D721Med (cell line): ENCODE measurements at regions not wholly inside any gene's neighbourhood (a gene's known extent, or its start where the extent isn't known, plus 50 kb on each side); places are given as distances from the start of the nearest gene placed in this dataset.
A peak's percentile ranks its signal among the peaks of the same experiment; 100 is the strongest.
"Not testable (repeated sequence)": the region's sequence is repeated elsewhere in the genome, so short reads cannot be mapped to it uniquely, and the experiment has no call there.

ENCODE experiments used
- DNase-seq: peaks from one replicate; pipeline ENCODE4 v3.0.0; 2011; ENCODE audit warnings: low spot score; ENCODE audit not compliant: insufficient read length
- FAIRE-seq: peaks from 2 replicates; lab custom pipeline; 2011; peaks lifted over from hg19 to GRCh38; lab: Jason Lieb, UNC
- CTCF ChIP-seq: IDR thresholded peaks from 2 replicates; pipeline ENCODE4 v1.5.1; 2012; ENCODE audit warnings: mild to moderate bottlenecking, control low read depth; ENCODE audit not compliant: insufficient read depth; ENCODE audit errors: missing control alignments

DNA sequence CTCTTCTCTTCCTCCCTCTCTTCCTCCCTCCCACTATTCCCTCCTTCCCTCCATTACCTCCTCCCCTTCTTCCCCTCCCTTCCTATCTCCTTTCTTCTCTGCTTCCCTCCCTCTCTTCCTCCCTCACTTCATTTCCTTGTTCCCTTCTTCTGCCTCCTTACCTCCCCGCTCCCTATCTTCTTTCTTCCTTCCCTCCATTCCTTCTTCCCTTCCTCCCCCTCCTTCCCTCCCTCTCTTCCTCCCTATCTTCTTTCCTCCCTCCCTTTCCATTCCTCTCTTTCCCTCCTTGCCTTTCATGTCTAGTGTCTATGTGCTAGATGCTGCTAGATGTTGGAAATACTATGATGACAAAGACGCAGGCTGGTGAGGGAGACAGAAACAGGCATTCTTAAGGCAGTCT lies 246.0 kb downstream of the TDRD15 start:
- no peak for DNase-seq
- FAIRE-seq: no peak
- TF ChIP-seq CTCF: no peak

DNA sequence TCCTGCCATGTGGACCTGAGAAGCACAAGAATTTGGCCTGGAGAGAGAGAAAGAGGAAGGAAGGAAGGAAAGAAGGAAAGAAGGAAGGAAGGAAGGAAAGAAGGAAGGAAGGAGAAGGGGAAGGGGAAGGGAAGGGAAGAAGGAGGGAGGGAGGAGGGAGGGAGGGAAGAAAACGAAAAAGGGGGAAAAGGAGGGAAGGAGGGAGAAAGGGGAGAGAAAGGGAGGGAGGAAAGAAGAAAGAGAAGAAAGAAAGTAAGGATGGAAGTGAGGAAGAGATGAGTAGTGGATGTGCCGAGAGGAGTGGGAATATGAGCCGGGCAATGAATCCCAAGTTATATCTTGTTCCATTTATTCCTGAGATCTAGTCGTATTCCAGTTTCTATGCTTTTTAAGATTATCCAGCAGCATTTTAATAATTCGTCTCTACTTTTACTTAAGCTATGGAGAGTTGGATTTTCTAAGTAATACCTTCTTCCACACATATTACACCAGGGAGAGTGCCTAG lies 247.8 kb downstream of the TDRD15 start:
- DNase-seq: no peak
- no peak for FAIRE-seq
- TF ChIP-seq CTCF: no peak

DNA sequence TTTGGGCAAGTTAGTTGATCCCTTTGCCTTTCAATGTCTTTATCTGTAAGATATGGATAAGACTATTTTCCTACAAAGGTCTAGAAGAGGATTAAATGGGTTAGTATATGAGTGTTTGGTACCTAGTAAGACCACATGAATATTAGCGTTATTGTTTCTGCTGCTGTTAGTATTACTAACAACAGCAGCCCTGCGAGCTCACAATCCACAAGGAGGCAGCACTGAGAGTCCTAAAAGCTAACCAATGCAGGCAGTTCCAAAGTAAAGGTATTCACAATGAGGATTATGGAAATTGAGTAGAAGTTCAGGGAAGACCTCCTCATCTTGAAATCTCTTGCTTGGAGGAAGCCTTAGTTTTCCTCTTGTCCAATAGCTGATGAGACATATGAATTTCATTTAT lies 248.9 kb downstream of the TDRD15 start:
- no peak for FAIRE-seq
- DNase-seq: no peak
- TF ChIP-seq CTCF: peak; percentile 16

- FAIRE-seq: no peak
- TF ChIP-seq CTCF: no peak
- DNase-seq: no peak
Observed at GRCh38 chr2:21376864-21377263, 253.1 kb downstream of the TDRD15 start.

DNA sequence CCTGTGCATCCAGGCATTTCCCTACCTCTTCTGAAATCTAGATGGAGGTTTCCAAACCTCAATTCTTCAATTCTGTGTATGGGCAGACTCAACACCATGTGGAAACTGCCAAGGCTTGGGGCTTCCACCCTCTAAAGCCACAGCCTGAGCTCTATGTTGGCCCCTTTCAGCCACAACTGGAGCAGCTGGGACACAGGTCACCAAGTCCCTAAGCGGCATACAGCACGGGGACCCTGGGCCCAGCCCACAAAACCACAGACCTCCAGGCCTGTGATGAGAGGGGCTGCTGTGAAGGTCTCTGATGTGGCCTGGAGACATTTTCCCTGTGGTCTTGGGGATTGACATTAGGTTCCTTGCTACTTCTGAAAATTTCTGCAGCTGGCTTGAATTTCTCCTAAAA lies 255.4 kb downstream of the TDRD15 start:
- no peak for TF ChIP-seq CTCF
- no peak for DNase-seq
- no peak for FAIRE-seq

DNA sequence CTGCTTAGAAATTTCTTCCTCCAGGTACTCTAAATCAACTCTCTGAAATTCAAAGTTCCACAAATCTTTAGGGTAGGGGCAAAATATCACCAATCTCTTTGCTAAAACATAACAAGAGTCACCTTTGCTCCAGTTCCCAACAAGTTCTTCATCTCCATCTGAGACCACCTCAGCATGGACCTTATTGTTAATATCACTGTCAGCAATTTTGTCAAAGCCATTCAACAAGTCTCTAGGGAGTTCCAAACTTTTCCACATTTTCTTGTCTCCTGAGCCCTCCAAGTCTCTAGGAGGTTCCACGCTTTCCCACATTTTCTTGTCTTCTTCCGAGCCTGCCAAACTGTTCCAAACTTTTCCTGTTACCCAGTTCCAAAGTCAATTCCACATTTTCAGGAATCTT lies 255.9 kb downstream of the TDRD15 start:
- not testable (repeated sequence) for DNase-seq, FAIRE-seq

DNA sequence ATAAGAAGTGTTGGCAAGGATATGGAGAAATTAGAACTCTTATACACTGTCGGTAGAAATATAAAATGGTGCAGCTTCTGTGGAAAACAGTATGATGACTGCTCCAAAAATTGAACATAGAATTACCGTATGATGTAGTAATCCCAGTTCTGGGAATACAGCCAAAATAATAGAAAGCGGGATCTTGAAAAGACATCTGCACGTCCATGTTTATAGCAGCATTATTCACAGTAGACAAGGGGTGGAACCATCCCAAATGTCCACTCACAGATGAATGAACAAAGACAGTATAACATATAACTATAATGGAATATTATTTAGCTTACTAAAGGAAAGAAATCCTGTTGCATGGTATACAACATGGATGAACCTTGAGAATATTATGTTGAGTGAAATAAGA lies 257.7 kb downstream of the TDRD15 start:
- no peak for TF ChIP-seq CTCF
- FAIRE-seq (no peak), DNase-seq (no peak)

DNA sequence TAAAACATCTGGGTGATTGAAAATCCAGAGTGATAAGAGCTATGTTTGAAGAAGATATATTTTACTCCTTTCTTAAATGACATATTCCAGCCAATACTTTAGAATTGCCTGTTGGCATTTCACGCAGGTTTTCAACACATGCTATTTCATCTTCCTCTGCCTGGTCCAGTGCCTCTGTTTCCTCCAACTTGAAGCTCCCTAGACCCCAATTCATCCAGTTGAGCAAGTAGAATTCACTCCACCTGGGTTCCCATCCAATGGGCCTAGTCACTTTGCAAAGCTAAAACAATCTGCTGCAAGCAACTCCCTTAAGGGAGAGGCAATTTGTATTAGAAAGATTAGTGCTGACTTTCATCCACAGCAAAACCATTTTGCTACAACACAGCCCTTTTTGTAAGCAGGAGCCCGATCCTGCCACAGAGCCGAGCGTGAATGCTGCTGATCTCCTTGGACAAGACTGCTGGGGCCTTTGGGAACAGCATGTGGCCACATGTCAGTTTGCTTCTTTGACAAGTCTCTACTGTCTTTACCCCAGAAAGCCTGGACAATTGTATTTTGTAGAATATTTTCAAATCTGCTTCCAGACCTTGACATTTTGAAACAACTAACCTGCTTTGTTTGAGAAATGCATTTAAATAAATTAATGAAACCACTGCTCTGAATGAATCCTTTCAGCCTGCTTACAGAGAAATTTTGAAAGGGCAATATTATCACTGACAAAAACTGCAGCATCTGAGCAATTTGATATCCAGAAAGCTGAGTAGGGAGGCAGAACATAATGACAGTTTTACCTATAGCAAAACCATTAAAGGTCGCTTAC lies 259.1 kb downstream of the TDRD15 start:
- DNase-seq: no peak
- FAIRE-seq: no peak
- TF ChIP-seq CTCF: no peak
